ENCODE measurements at regions not wholly inside any gene's neighbourhood (a gene's known extent, or its start where the extent isn't known, plus 50 kb on each side); places are given as distances from the start of the nearest gene placed in this dataset.

- TF ChIP-seq POLR2A (IDR thresholded peaks at IDR 0.05) = no peak
- no peak for TF ChIP-seq CTCF (IDR thresholded peaks at IDR 0.05)
Measured at GRCh38 chr6:134391205-134391604, 73.3 kb upstream of the SGK1 start.
